HG03354 (cell line): ENCODE measurements at regions not wholly inside any gene's neighbourhood (a gene's known extent, or its start where the extent isn't known, plus 50 kb on each side); places are given as distances from the start of the nearest gene placed in this dataset.

ENCODE experiments used
- ATAC-seq: cut with Tn5 transposase; IDR thresholded peaks from one replicate; pipeline ENCODE4 v1.9.1; 2021; ENCODE audit warnings: mild to moderate bottlenecking; ENCODE audit not compliant: unreplicated experiment, poor library complexity, severe bottlenecking

DNA sequence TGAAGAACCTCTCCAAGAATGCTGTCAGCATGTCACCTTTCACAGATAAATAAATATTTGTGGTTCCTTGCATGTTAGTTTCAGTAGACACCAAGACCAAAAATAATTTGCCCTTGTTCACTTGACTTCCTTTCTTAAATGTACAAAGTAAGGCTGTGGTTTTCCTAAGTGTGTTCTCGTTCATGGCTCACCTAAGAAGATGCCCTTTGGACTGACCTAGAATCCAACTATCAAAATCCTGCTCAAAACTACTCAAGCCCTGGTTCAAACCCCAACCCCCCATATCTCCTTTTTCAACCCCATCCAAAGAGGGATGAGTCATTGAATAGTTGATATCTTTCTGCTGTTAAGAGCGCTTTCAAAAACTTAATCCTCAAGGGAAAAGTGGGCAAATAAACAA lies 247.8 kb upstream of the ZNF507 start:
- ATAC-seq = no peak

DNA sequence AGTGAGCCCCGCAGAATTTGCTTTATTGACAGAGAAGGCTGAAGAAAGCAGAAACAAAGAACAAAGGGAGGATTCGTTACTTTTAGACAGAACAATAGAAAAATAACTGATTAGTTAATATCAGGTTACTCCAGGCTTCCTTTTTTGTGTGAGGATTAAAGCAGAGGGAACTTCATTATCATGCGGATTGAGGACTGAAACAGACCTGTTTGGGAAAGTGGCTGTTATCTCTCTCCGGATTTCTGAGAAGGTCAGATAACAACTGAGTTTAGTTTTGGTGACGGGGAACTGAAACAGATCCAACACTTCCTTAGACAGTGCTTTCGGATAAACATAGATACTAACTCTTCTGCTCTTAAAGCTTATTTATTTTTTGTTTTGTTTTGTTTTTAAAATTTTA lies 246.4 kb upstream of the ZNF507 start:
- ATAC-seq = no peak

DNA sequence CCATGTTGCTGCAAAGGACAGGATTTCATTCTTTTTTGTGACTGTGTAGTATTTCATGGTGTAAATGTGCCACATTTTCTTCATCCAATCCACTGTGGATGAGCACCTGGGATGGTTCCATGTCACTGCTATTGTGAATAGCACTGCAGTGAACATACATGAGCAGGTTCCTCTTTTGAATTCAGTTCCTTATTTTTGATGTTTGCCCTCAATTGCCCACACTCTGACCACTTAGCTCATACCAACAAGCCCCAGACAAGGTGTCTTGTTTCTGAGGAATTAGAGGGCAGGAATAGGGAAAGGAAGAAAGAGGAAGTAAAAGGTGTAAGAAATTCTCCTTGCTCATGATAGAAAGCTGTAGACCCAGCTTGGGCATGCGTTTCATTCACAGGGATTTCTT lies 244.2 kb upstream of the ZNF507 start:
- ATAC-seq = no peak

DNA sequence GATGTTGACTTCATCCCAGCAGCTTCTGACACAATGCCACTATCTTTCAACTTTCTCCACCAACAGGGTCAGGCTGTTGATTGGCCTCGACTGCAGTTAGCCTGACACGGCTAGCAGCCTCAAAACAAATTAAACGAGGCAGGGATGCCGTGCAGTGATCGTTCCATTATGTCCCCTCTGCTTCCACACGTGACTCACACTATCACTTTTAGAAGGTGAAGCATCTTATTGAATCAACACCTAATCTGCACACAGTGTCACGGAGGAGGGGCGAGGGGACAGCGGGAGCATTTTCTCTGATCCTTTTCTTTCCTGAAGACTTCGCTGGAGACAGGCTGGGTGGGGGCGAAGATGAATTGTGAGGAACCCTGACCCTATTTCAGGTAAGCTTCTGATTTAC lies 241.9 kb upstream of the ZNF507 start:
- no peak for ATAC-seq

DNA sequence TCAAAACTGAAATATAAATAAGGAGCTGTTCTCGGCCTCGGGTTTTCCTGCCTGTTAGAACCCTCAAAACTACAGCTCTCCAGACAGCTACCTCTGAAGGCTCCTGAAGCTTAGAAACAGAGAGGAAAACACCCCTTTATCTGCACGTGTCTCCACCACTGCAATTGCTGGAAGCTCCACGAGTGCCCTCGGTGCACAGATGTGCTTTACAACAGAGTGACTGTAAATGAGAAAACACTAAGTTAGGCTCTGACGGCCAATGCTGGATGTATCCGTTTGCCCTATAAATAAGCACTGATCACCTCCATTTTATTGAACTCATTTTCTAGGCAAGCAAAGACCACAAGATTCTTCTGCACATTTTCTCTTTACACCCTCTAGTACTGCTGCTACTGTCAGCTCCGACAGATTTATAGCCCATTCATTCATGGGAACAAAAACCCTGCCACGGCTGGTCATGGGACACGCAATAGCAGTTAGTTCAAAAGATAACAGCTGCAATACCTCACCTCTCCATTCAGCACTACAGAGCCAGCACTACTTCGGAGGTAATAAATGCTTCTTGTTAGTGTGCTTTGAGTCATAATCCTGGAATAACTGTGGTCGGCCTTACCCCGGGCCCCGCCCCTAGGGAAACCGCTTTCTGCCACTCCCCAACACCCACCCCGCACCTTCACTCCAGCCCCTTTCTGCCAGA lies 241.1 kb upstream of the ZNF507 start:
- ATAC-seq = no peak

DNA sequence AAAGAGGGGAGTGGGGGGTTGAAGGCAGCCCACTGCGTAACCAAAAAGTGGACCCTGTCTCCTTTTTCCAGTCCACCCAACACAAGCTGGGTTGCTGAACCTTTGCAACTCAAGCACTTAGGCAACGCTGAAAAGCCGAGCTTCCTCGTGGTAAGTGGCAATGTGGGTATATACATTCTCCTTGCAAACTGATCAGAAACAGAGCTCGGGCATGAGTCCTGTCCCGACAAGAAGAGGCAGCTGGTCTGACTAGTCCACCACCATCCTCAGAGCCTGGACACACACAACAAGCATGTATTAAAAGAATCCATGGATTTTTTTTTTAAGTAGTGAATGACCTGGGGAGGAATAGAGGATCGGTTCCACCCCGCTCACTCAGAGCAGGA lies 240.6 kb upstream of the ZNF507 start:
- no peak for ATAC-seq

DNA sequence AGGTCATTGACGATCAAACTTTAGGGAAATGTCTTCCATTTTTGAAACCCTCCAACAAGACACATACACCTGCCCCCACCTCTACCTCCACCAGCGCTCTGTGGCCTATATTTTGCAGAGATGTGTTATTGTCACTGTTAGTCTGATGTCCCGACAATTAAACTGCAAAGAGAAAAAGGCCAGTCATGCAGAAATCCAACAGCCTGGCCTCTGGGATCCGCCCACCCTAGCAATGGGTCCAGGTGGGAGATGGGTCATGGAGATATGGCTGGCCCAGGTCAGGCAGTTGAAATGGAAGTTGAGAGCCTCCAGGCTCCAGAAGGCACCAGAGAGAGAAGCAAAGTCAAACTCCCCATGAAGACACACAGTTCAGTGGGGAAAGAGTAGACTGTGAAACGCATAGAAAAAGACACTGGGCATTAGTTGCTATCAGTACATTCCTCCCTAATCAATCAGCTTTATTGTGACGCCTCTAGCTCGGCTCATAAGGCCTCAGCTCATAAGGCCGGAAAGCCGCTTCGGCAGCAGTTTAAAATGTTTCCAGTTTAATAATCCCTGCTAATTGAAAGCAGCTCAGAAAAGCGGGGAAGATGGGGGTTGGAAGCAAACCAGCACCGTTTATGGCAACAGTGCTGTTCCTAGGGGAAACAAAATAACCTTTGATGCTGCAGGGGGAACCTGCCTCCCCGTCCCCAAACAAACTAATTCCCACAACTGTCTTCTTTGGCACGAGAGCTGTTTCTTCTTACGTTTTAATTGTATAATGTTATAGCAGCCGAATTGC lies 239.7 kb upstream of the ZNF507 start:
- ATAC-seq = no peak

DNA sequence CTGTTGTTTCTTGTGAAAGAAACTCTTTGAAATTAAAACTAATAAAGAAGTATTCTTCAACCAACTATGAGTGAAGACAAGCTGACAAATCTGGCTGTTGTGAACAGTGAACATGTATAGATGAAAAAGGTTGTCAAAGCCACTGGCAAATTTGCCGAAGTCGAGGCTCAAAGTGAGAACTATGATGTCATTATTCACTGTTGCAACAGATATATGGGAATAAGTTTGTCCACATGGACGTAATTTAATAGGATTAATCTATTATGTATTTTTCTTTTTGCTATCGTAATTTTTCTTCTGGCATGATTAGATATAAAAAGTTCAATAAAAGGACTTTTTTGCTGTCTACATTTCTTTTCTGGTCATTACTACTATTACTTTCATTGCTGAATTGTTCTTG lies 223.2 kb upstream of the ZNF507 start:
- no peak for ATAC-seq

DNA sequence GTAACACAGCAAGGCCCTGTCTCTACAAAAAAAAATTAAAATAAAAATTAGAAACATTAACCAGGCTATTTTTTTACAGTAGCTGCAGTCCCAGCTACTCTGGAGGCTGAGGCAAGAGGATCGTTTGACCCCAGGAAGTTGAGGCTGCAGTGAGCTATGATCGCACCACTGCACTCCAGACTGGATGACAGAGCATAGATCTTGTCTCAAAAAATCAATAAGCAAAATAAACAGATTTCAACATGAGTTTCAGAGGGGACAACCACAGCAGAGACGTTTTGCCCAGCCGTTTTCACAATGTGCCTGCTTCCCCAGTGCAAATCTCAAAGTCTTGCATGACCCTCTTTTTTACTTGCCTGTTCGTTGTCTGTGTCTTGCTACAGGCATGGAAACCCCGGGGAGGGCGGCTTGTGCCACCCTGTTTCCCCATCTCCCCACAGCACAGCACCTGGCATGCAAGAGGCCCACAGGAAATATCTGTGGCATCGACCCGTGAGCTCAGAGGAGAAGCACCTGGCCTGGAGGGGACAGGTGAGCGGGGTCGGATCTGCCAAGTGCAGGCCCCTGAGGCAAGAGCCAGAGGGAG lies 222.0 kb upstream of the ZNF507 start:
- ATAC-seq = no peak

DNA sequence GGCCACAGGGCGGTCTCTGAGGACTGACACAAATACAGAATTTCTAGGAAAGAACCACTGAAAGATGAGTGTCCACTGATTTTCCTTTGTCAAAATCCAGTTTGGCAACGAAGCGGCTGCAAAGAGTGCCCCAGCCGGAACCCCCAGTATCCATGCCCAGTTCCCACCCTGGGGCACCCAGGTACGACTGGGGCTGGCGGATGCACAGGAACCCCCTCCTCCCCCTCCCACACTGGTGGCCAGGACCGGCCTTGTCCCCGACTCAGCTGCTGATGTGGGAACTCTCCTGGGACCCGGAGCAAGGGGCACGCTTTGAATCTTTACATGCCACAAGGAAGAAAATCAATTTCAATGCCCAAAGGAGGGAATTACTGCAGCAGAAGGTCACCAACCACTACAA lies 220.8 kb upstream of the ZNF507 start:
- no peak for ATAC-seq

DNA sequence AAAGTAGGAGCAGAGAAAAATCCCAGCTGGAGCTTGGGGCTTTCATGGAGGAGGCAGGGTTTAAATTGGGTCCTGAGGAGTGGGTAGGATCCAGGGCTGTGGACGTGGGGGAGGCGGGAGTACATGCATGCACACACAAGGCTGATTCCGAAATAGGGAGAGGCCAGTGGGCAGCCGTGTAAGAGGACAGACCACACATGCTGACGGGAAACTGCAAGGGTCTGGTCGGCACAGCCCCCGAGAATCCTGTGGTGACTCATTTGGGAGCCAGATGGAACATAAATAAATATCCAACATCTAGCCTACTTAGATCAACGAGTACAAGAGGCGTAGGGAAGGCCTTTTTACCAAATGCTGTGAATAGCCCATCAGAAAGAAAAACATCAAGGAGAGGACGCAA lies 216.3 kb upstream of the ZNF507 start:
- no peak for ATAC-seq

DNA sequence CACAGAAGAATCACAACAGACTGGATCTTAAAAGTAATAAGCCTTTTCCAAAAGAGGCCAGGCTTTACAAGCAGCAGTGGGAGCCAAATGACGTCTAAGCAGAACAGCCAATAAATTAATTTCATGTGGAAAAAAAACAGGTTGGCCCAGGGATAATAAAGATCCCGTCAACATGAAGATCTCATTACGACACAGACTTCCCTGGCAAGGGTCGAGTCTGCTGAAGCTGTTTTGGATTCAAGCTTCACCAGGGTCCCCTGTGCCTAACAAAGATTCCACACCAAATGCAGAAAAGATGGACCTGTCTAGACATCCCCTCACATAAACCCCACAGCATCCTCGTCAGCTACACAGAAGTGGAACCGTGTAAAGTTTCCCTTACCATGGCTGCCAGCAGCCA lies 215.1 kb upstream of the ZNF507 start:
- no peak for ATAC-seq

DNA sequence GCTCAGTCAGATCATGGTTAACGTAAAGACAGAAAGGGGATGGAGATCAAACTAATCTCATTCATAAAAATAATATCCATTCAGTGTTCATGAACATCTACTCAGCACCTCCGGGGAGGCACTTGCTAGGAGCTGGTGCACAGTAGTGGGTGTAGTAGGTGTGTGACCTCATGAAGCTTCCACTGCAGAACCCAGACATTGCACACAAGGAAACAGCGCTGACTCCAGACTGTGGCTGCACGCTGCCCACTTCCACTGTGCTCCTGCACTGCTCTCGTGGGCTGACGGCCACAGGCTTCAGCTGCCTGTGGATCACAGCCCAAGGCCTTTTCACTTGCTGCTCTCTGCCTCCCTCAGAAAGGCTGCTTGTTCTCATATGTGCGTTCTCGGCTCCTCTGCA lies 214.4 kb upstream of the ZNF507 start:
- no peak for ATAC-seq

DNA sequence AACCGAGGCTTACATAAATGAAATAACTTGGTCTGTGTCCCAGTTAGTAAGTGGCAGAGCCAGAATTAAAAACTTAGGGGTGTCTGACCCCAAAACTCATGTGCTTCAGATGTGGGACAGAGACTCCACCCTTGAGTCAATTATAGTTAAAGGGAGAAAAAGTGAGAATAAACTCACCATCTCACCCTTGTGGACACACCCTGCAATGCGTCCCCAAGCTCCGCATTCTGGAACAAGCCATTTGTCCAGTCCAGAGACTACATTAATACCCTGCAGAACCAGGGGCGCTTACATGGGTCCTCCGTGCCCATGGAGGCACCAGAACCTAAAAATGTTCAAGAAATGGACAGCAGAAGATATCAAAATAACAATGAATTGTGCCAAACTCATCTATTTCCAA lies 207.0 kb upstream of the ZNF507 start:
- no peak for ATAC-seq

DNA sequence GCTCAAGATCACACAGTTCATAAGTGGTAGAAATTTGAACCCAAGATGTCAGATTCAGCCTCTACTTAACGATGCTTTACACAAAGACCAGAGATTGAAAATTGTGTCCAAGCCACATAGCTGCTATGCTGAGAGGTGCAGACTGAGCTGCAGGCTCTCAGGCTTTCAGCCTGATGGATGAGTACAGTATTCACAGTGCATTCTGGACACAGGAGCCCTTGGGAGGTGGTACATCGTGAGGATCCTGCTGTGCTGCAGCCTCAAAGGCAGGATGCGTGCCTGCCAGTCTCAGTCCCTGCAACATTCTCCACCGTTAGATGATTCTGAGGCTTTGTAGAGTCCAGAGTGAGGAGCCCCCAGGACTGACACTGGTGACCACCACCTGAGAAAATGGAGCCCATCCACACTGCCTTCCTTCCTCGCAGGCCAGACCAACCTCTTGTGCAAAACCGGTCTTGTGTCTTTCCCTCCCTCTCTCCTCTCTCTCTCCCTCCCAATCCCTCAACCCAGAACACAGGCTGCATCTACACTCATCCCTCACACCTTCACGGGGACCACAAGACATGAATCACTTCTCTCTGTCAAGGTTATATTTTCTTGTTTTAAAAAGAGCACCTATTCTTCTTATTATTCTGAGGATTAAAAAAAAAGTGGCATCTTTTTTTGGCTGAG lies 203.4 kb upstream of the ZNF507 start:
- no peak for ATAC-seq

DNA sequence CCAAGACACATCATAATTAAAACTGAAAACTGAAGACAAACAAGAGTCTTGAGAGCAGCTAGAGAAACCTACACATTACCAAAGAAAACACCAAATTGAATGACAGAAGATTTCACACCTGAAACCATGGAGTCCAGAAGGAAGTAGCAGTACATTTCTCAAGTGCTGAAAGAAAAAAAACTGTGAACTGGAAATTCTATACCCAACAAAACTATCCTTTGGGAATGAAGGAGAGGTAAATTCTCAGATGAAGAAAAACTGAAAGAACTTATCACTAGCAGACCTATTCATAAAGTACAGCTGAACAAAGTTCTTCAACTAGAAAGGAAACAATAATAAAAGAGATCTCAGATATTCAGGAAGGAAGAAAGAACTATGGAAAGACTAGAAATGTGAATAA lies 198.7 kb upstream of the ZNF507 start:
- ATAC-seq = no peak

DNA sequence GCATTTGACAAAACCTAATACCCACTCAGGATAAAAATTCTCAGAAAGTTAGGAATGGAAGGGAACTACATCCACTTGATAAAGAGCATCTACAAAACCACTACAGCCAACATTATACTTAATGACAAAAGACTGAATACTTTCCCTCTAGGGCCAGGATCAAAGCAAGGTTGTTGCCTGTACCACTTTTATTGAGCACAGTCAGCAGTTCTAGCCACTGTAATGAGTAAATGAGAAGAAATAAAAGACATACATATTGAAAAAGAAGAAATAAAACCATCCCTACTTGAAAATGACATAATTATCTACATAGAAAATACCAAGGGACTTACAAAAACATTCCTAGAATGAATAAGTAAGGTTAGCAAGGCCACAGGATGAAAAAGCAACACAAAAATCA lies 194.8 kb upstream of the ZNF507 start:
- ATAC-seq = no peak

DNA sequence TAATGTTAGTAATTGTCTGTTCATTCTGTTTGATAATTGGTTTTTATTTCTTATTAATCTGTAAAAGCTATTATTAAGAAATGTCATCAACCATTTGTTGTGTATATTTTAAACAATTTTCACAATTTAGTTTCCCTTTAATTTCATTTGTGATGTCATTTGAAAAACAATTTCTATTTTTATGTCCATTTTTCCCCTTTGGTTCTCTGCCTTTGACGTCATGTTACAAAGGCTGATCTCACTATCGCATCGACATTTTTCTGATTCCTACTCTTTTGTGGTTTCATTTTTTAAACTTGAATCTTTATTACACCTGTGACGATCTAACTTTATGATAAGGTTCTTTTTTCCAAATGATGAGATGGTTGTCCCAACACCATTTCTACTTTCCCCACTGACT lies 191.0 kb upstream of the ZNF507 start:
- ATAC-seq = no peak

DNA sequence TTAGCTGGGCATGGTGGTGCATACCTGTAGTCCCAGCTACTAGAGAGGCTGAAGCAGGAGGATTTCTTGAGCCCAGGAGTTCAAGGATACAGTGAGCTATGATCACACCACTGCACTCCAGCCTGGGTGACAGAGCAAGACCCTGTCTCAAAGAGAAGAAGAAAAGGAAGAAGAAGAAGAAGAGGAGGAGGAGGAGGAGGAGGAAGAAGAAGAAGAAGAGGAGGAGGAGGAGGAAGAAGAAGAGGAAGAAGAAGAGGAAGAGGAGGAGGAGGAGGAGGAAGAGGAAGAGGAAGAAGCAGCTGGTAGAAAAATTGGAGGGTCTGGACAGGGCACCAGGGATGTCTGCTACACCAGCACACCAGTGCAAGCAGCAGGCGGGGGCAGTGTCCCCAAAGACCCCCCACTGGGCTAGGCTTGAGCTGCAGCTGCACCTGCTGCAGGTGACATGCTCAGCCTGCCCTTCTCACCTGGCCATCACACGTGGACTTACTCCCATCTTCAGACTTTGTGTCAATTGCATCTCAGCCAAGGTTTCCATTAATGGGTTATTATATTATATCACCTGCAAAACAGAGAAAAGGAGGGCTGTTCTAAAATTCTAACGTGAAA lies 180.9 kb upstream of the ZNF507 start:
- ATAC-seq = no peak

DNA sequence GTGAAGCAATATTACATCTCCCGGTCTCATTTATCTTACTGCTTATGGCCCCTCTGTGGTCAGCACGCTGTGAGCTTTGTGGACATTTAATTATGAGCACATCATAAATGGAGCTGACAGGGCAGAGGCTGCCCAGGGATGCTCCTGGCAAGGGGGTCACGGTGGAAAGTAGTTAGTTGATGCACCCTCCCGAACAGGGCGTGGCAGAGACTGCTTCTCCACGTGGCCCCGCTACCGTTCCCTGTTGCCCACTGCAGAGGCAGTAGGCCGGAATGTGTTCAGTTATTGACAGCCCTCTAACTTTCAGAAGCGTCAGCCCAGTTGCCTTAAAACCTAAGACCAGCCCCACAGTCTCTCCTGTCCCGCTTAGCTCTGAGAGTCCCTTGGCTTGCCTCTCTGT lies 180.3 kb upstream of the ZNF507 start:
- ATAC-seq = no peak
